GM18526 (cell line): ENCODE measurements at regions not wholly inside any gene's neighbourhood (a gene's known extent, or its start where the extent isn't known, plus 50 kb on each side); places are given as distances from the start of the nearest gene placed in this dataset.

ENCODE experiments used
- POLR2A ChIP-seq: IDR thresholded peaks from 3 replicates; pipeline ENCODE4 v1.6.1; 2011; ENCODE audit not compliant: insufficient read length; ENCODE audit errors: extremely low read depth

- TF ChIP-seq POLR2A = no peak
Observed at GRCh38 chr22:49124608-49125007, 703.1 kb downstream of the BRD1 start.

GRCh38 chr22:49123621-49124192 lies 704.0 kb downstream of the BRD1 start:
- TF ChIP-seq POLR2A = no peak

- no peak for TF ChIP-seq POLR2A
Observed at GRCh38 chr22:49119551-49119952, 708.1 kb downstream of the BRD1 start.

GRCh38 chr22:49118065-49118464 lies 709.6 kb downstream of the BRD1 start:
- no peak for TF ChIP-seq POLR2A

DNA sequence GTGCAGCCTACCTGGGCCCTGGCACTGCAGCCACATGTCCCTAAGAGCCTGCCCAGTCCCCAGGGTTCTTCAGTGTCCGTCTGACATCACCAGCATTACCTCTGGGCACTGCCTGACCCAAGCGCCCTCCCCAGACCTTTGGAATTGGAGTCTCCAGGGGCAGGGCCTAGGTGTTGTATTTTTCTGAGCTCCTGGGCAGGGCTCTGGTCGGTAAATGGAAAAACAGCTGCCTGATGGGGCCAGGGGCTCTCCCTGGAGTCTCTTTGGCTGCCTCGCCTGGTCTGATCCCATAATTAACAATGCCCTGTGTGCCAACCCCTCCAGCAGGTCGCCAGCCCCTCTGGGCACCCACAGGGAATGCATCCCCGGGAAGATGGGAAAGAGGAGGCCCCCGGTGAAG lies 710.2 kb downstream of the BRD1 start:
- no peak for TF ChIP-seq POLR2A

GRCh38 chr22:49116486-49117120 lies 711.1 kb downstream of the BRD1 start:
- TF ChIP-seq POLR2A = no peak

DNA sequence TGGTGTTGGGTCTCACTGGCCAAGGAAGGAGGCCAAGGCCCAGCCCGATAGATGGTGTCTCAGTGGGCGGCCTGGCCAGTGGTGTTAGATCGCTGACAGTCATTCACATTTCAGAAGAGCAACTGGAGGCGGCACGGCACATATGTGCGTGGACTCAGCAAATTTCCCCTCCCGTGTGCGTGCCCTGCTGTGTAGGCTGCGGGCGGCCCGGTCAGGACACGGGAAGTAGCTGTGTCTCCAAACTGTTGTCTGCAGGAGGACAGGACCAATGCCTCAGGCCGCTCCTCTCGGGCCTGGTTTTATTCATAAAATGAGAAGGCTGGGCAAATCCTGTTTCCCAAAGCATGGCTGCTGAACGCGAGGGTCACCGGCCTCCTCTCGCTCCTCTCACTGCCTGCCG lies 711.7 kb downstream of the BRD1 start:
- no peak for TF ChIP-seq POLR2A

GRCh38 chr22:49115197-49115596 lies 712.5 kb downstream of the BRD1 start:
- no peak for TF ChIP-seq POLR2A

DNA sequence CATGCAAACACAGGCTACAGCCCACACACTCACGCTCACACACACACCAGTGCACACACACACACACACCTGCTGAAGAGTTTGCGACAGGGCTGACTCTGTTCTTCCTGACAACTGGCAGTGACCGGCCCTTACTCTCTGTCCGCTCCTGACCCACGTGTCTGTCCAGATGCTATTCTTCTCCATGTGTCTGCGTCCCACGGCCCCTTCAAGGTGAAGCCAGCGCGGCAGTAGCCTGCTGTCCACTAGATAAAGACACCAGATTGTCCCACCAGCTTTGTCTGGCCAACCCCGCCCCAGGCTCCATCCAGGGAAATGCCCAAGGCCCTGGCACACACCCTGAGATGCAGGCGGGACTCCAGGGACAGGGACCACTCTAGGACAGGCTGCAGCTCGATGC lies 713.9 kb downstream of the BRD1 start:
- TF ChIP-seq POLR2A = no peak

GRCh38 chr22:49112661-49113626 lies 714.7 kb downstream of the BRD1 start:
- no peak for TF ChIP-seq POLR2A

DNA sequence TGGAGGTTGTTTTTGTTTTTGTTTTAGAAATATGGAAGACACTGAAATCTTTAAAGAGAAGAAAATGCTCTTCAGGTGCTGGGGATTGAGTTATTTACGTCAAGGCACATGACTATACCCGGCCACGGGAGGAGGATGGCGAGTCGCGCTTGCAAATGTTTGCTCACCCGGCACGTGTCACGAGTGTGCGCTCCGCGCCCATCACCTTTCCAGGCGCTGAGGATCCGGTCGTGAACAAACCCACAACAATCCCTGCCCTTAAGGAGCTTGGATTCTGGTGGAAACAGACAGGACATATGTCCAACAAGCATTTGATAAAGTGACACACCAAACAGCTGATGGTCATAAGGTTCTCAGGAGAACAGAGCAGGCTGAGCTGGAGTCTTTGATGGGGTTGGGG lies 715.5 kb downstream of the BRD1 start:
- no peak for TF ChIP-seq POLR2A

DNA sequence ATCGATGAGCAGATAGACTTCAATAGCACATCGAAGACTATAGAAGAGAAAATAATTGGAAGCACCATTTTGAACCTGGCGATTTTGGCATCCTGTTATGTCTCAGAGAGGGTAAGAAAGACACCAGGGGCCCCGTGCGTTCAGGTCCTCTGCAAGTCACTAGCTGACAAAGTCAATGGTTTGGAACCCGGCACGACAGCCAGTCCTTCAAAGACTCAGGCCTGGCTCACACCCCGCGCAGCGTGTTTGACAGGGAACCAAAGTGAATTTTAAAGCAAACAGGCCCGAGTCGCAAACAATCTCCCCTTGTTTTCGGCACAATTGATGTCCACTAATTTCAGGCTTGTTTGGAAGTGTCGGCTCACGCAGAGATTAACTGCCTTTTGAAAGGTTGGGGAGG lies 716.6 kb downstream of the BRD1 start:
- no peak for TF ChIP-seq POLR2A

- TF ChIP-seq POLR2A = no peak
Observed at GRCh38 chr22:49108636-49109315, 718.9 kb downstream of the BRD1 start.

DNA sequence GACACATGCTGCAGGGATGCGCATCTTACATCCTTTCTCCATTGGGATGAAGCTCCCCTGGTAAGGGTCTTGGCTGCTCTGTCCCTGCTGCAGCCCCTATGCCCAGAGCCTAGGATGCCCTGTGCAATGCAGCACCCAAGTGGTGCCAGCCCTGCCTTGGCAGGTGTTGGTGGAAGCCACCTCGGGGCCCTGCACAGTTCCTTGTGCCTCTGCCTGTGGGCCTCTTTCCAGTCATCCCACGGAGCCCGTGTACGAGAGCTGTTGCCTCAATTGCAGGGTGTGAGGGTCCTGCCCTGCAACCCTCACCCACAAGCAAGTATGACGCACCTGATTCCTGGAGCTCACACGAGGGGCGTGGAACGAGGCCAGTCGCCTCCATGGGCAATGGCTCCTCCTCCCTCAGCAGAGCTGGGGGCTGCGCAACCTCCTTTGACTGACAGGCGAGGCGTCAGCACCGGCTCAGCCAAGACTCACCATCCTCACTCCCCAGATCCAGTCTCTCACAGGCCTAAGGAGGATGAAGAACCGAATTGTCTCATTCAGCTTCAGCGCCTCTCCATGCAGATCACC lies 719.6 kb downstream of the BRD1 start:
- no peak for TF ChIP-seq POLR2A

GRCh38 chr22:49107561-49107960 lies 720.1 kb downstream of the BRD1 start:
- TF ChIP-seq POLR2A = no peak
